C4-2B (cell line): ENCODE measurements at regions not wholly inside any gene's neighbourhood (a gene's known extent, or its start where the extent isn't known, plus 50 kb on each side); places are given as distances from the start of the nearest gene placed in this dataset.

Experiments used
- H3K27ac ChIP-seq: fragments of 450-650 bp; 2 replicates; pipeline ENCODE4 v1.5.1; 2017
- ZFX ChIP-seq: fragments of 450-650 bp; IDR thresholded peaks from 2 replicates; pipeline ENCODE4 v1.6.1; 2017
- TF ChIP-seq, protein P1 (sequence below): fragments of 450-650 bp; conservative IDR thresholded peaks from 2 replicates; pipeline ENCODE4 v1.5.1; 2017; ENCODE audit warnings: mild to moderate bottlenecking

DNA sequence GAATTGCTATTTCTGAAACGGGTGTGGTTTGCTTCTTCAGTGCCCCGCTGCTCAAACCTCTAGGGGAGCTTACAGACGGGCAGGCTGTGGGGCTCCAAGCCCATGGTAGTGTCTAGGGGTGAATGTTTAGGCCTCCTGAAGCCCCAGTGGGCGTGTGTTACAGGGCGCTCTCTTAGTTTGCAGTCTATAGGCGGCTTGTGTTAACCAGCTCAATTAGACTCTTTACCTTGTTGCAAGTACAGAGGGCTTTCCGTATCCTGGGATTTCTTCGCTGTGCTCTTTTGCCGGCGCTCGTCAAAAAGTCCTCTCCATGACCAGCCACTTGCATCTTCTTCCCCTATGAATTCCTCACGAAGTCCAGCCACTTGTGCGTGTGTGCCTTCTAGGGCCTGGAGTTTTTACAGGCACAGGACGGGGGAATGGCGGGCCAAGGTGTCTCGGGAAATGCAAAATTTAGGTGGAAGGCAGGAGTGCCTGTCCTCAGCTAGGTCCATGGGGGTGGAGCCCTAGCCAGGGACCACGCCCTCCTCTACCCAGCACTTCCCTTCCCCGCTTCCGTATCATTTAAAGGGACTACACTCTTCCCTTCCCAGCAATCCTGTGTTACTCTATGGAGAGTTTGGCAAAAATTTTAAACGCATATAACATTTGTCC is 94.5 kb downstream of the HTR1B start:
- no peak overlapping the region for H3K27ac ChIP-seq
- TF ChIP-seq, protein P1, sequence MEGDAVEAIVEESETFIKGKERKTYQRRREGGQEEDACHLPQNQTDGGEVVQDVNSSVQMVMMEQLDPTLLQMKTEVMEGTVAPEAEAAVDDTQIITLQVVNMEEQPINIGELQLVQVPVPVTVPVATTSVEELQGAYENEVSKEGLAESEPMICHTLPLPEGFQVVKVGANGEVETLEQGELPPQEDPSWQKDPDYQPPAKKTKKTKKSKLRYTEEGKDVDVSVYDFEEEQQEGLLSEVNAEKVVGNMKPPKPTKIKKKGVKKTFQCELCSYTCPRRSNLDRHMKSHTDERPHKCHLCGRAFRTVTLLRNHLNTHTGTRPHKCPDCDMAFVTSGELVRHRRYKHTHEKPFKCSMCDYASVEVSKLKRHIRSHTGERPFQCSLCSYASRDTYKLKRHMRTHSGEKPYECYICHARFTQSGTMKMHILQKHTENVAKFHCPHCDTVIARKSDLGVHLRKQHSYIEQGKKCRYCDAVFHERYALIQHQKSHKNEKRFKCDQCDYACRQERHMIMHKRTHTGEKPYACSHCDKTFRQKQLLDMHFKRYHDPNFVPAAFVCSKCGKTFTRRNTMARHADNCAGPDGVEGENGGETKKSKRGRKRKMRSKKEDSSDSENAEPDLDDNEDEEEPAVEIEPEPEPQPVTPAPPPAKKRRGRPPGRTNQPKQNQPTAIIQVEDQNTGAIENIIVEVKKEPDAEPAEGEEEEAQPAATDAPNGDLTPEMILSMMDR: no peak
- TF ChIP-seq ZFX: no peak

DNA sequence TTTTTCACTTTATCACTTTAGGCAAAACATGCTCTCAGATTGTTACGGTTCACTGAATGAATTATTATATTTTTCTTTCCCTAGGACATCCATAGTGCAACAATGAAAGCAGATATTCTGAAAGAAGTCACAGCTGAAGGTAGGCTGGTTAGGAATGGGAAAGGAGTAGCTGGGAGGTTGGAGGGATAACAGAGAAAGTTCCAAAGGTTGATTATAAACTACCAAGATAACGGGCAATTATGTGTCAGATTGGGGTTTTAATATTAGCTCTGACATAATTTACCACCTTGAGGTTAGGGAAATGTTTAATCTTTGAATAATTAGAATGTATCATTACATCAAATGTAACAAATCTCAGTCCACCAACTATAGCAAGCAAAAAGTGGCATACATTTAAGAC is 96.5 kb downstream of the HTR1B start:
- no peak overlapping the region for H3K27ac ChIP-seq
- TF ChIP-seq ZFX: no peak
- TF ChIP-seq, protein P1: no peak

- TF ChIP-seq, protein P1: no peak
- no peak overlapping the region for H3K27ac ChIP-seq
These were observed 99.6 kb downstream of the HTR1B start for GRCh38 chr6:77363702-77364101.

- H3K27ac ChIP-seq: no peak overlapping the region
- TF ChIP-seq, protein P1: no peak
- no peak for TF ChIP-seq ZFX
These were observed 101.2 kb downstream of the HTR1B start for GRCh38 chr6:77362055-77362454.

GRCh38 chr6:77361018-77361417 is 102.3 kb downstream of the HTR1B start:
- TF ChIP-seq, protein P1: no peak
- no peak for TF ChIP-seq ZFX
- no peak overlapping the region for H3K27ac ChIP-seq

GRCh38 chr6:77356821-77357220 is 106.5 kb downstream of the HTR1B start:
- TF ChIP-seq, protein P1: no peak
- no peak for TF ChIP-seq ZFX
- H3K27ac ChIP-seq: no peak overlapping the region

- TF ChIP-seq, protein P1: no peak
- no peak for TF ChIP-seq ZFX
- no peak overlapping the region for H3K27ac ChIP-seq
These were observed 108.7 kb downstream of the HTR1B start for GRCh38 chr6:77354581-77354980.
